ENCODE measurements at regions not wholly inside any gene's neighbourhood (a gene's known extent, or its start where the extent isn't known, plus 50 kb on each side); places are given as distances from the start of the nearest gene placed in this dataset.

DNA sequence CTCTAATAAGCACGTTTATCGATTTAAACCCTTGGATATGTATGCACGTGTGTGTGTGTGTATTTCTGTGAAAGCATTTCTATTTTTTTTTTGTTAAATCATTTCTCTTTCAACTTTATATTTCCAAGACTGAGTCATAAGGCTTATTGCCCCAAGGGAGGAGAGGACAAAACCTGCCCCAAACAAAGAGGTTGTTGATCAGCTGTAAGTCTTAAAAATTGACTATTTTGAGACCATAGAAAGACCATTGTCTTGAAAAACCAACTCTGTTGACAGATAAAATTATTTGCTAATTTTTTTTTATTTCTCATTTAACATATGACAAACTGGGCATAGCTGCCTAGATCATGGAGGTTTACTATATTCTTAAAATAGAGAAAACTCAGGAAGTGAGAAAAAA is 222.4 kb downstream of the FMR1NB start:
- TF ChIP-seq, protein P1, sequence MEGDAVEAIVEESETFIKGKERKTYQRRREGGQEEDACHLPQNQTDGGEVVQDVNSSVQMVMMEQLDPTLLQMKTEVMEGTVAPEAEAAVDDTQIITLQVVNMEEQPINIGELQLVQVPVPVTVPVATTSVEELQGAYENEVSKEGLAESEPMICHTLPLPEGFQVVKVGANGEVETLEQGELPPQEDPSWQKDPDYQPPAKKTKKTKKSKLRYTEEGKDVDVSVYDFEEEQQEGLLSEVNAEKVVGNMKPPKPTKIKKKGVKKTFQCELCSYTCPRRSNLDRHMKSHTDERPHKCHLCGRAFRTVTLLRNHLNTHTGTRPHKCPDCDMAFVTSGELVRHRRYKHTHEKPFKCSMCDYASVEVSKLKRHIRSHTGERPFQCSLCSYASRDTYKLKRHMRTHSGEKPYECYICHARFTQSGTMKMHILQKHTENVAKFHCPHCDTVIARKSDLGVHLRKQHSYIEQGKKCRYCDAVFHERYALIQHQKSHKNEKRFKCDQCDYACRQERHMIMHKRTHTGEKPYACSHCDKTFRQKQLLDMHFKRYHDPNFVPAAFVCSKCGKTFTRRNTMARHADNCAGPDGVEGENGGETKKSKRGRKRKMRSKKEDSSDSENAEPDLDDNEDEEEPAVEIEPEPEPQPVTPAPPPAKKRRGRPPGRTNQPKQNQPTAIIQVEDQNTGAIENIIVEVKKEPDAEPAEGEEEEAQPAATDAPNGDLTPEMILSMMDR (IDR thresholded peaks at IDR 0.05), result no peak
- no peak for TF ChIP-seq EP300 (IDR thresholded peaks at IDR 0.05)
- no peak for TF ChIP-seq POLR2A (IDR thresholded peaks at IDR 0.05)
